HG03159 (cell line): ENCODE measurements at regions not wholly inside any gene's neighbourhood (a gene's known extent, or its start where the extent isn't known, plus 50 kb on each side); places are given as distances from the start of the nearest gene placed in this dataset.

Source experiments
- ATAC-seq: cut with Tn5 transposase; IDR thresholded peaks from one replicate; pipeline ENCODE4 v1.9.1; 2021; ENCODE audit warnings: mild to moderate bottlenecking, moderate library complexity; ENCODE audit not compliant: unreplicated experiment

- no peak for ATAC-seq
Measured at GRCh38 chr2:18841248-18842150, 252.1 kb upstream of the NT5C1B start.

GRCh38 chr2:18837240-18837639 lies 247.9 kb upstream of the NT5C1B start:
- ATAC-seq = no peak

- ATAC-seq = no peak
Measured at GRCh38 chr2:18836436-18836835, 247.1 kb upstream of the NT5C1B start.

- ATAC-seq = no peak
Measured at GRCh38 chr2:18835787-18836186, 246.4 kb upstream of the NT5C1B start.

GRCh38 chr2:18834341-18834740 lies 245.0 kb upstream of the NT5C1B start:
- no peak for ATAC-seq

GRCh38 chr2:18833941-18834340 lies 244.6 kb upstream of the NT5C1B start:
- ATAC-seq = no peak

- no peak for ATAC-seq
Measured at GRCh38 chr2:18831916-18832510, 242.6 kb upstream of the NT5C1B start.

GRCh38 chr2:18830962-18831361 lies 241.6 kb upstream of the NT5C1B start:
- no peak for ATAC-seq

GRCh38 chr2:18829976-18830375 lies 240.6 kb upstream of the NT5C1B start:
- no peak for ATAC-seq

GRCh38 chr2:18829251-18829902 lies 240.0 kb upstream of the NT5C1B start:
- ATAC-seq = no peak

GRCh38 chr2:18828296-18828695 lies 238.9 kb upstream of the NT5C1B start:
- ATAC-seq = no peak

GRCh38 chr2:18825838-18826237 lies 236.5 kb upstream of the NT5C1B start:
- ATAC-seq = no peak

GRCh38 chr2:18824915-18825314 lies 235.5 kb upstream of the NT5C1B start:
- no peak for ATAC-seq

- no peak for ATAC-seq
Measured at GRCh38 chr2:18824325-18824790, 235.0 kb upstream of the NT5C1B start.

GRCh38 chr2:18821431-18821830 lies 232.1 kb upstream of the NT5C1B start:
- ATAC-seq = no peak

GRCh38 chr2:18820966-18821365 lies 231.6 kb upstream of the NT5C1B start:
- no peak for ATAC-seq

GRCh38 chr2:18819566-18819965 lies 230.2 kb upstream of the NT5C1B start:
- no peak for ATAC-seq

- no peak for ATAC-seq
Measured at GRCh38 chr2:18814387-18814786, 225.0 kb upstream of the NT5C1B start.

- no peak for ATAC-seq
Measured at GRCh38 chr2:18804536-18804935, 215.2 kb upstream of the NT5C1B start.

- no peak for ATAC-seq
Measured at GRCh38 chr2:18803141-18803939, 214.0 kb upstream of the NT5C1B start.
